ENCODE measurements at regions not wholly inside any gene's neighbourhood (a gene's known extent, or its start where the extent isn't known, plus 50 kb on each side); places are given as distances from the start of the nearest gene placed in this dataset.

DNA sequence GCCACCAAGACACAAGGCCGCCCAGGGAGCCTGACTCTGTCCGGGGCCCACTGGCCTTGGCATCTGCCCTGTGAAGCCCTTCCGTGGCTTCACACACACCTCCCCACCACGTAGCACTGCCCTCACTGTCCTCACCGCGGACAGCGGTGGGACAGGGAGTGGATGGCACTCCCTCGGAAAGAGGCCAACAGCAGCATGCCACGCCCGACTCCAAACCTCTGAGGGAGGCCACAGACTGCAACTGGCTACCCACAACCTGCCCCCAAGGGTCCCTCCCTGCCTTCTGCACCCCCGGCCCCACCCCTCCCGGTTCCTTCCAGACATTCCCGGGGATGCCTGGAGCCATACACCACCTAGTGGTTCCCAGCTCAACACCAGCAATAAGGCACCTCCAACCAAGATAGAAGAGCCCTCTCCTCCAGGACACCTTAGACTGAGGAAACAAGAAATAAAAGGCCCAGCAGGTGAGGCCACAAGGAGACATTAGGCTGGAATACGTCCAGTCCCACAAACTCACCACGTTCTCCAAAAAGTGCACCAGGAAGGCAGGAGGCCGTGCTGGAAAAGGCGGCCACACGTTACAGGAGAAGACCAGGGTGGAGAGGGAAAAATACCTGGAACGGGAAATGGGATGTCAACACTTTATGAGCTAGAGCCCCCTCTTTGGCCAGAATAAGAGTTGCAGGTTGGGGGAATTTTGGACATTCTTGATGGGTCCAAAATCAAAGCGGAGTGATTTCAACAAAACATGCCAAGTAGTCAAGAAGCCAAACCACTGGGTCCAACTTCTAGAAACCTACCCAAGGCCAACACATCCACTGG, 310.0 kb downstream of the SOX9 start:
- no peak for DNase-seq

GRCh38 chr17:72432143-72432621, 311.4 kb downstream of the SOX9 start:
- DNase-seq = no peak

- no peak for DNase-seq
These were observed 312.1 kb downstream of the SOX9 start for GRCh38 chr17:72432881-72433280.

DNA sequence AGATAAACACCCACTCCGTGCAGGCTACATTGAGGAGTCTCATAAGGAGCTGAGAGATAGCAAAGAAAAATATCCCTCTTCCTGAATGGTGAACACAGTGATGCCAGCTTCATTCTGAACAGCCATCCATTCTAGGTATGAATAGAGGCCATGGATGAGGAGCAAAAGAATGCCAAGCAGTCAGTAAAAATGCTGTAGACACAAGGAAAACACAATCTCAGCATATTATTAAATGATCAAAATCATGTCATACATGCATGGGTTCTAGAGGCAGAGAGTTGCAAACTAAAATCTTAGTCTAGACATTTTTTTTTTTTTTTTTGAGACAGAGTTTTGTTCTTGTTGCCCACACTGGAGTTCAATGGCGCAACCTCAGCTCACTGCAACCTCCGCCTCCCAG, 313.0 kb downstream of the SOX9 start:
- DNase-seq = no peak

GRCh38 chr17:72434581-72434980, 313.8 kb downstream of the SOX9 start:
- no peak for DNase-seq

DNA sequence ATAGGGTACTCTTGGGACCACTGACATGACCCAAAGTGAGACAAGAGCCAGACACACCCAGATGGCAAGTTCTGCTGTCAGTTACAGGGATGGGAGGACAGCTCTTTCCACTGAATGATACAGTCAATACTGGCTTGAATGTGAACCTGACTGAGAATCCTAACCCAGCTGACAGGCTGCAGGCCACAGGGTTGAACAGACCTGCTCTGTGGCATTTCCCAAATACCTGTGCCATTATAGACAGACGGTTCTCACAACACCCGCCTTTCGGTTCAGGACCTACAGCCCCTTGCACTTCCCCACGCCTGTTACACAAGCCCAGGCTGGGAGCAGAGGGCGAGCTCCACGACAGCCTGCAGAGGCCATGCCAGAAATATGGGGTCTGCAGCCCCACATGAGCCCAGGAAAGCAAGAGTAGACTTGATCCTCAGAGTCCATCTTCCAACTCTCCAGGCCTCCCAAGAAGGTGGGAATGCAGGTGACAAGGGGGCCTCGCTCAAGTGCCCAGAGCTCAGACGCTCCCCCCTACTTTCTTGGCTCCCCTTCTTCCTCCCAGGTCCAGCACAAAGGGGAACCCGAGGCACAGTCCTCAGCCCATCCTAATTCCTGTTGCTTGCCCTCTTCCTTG, 314.3 kb downstream of the SOX9 start:
- DNase-seq = no peak

GRCh38 chr17:72438783-72439182, 318.0 kb downstream of the SOX9 start:
- no peak for DNase-seq

GRCh38 chr17:72439893-72440502, 319.2 kb downstream of the SOX9 start:
- no peak for DNase-seq

DNA sequence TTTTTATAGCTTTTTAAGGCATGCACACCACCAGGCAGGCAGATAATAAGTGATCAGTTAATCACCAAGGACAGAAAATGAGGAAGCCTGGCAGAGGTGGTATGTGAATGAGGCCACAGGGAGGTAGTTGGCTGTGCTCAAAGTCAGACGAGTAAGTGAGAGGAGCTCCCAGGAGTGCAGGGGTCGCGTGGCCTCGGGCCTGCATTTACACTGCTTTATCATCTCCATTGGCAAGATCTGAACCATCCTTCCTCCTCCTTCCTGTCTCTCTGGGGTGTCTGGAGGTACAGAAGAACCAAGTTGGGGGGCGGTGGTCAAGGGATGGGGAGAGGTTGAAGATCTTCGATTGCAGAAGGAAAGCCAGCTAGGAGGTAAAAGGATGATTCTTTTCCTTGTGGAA, 320.1 kb downstream of the SOX9 start:
- DNase-seq = no peak

DNA sequence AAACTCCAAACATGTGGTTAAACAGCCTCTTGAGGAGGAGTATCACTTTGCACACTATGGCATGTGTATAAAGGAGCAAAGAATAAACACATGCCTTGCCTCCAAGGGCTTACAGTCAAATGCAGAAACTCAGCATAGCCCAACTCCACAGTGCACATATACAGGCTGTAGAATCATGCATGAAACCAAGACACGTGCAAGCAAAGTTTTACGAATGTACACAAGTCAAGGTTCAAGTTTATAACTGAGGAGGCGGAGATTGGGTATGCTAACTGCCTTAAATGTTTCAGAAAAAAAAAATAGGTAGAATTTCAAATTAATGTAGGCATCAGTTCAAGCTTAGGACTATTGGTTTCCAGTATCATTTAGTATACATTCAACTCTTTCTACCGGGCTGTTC, 321.1 kb downstream of the SOX9 start:
- no peak for DNase-seq

DNA sequence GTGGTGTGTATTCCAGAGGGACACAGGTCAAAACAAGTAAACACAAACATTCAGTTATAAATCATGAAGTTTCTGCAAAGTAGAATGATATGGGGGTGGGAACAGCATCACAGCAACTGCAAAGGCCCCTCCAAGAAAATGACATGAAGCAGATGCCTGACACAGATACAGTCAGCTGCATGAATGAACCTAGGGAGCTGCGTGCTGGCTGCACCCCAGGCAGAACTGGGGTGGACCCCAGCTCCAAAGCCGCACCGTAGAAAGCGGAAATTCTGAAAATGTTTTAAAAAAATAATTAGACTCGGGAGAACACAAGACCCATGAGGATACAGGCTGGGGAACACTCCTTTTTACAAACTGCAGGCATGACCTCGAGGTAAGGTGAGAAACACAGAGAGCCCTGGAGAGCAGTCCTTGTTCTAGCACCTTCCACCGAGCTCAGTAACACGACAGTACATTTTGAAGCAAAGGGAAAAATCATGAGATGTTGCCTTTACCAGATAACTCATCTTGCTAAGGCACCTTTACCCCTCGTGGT, 323.8 kb downstream of the SOX9 start:
- DNase-seq = no peak

- no peak for DNase-seq
These were observed 324.5 kb downstream of the SOX9 start for GRCh38 chr17:72445055-72445991.

- DNase-seq = no peak
These were observed 325.3 kb downstream of the SOX9 start for GRCh38 chr17:72446118-72446517.

DNA sequence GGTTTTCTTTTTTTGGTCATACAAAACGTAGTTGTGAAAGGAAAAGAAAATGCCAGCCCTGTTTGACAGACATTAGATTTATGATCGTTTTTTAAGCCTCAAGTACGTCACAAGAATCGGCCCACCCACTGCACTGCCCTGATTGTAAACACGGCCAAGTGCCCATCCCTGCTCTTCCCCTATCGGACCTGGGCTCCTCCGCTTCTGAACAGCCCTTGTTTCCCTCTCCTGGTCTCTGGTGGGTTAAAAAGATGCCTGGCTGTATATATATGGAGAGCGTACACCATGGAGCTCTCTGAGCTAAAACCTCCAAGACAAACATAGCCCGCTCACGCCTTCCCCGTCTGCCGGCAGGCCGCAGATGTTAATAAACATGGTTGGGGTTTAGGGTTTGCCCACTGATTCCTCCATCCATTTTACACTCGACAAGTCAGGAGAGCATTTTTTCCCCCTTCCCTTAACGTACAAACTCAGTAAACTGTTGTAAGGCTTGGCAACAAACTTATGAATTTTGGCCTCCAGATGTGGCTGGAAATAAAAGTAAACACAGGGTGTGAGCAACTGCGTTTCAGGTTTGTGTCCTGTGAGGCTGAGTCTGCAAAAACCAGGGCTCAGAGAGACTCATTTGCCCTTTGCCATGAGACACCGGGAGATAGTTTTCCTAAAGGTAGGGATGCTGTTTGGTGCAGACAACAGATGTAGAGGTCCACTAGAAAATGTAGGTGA, 325.9 kb downstream of the SOX9 start:
- DNase-seq = no peak

DNA sequence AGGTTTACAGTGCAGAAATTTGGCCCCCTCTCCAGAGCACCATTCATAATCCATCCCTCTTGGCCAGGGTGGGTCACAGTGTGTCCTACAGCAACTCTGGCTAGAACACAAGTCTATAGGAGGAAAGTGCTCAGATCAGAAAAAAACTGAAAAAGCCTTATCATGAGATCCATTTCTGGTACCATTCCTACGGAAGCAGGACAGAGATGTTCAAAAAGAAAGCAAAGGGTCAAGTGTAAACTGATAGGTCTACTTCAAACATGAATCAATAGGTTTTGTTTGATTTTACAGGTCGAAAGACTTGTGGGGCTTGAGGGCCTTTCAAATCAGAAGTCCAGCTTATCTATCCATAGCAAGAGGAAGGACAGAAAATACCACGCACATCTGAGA, 326.4 kb downstream of the SOX9 start:
- no peak for DNase-seq

- DNase-seq = no peak
These were observed 327.2 kb downstream of the SOX9 start for GRCh38 chr17:72448019-72448418.

- no peak for DNase-seq
These were observed 331.7 kb downstream of the SOX9 start for GRCh38 chr17:72452286-72453173.

DNA sequence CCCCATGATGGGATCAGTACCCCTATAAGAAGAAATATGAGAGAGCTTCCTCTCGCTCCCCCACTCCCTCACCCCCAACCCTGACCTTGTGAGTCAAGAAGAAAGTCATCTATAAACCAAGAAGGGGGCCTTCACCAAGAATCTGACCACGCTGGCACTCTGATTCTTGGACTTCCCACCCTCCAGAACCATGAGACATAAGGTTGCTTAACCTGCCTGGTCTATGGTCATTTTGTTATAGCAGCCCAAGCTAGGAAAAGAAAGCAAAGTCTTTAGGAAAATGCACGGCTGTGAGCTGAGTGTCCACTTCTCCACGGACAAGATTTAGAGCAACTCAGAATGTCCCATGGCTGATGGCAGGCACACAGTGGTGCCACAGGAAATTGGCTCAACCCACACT, 333.5 kb downstream of the SOX9 start:
- no peak for DNase-seq

DNA sequence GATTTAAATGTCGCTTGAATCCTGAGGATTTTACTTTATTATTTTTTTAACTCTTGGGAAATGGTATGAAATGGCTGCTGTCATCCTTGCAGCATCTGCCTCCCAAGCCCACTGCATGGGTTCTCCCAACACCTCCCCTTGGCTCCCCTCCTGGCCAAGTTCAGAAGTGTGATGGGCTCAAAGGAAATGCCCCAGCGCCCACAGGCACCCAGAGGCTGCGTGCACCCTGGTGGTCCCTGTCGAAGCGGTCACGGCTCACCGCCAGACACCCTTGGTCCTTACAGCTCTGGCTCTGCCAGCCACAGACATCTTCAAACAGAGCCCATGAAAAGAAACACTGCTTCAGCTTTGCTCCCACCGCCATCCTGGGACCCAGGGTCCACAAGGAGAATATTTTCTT, 334.7 kb downstream of the SOX9 start:
- no peak for DNase-seq

DNA sequence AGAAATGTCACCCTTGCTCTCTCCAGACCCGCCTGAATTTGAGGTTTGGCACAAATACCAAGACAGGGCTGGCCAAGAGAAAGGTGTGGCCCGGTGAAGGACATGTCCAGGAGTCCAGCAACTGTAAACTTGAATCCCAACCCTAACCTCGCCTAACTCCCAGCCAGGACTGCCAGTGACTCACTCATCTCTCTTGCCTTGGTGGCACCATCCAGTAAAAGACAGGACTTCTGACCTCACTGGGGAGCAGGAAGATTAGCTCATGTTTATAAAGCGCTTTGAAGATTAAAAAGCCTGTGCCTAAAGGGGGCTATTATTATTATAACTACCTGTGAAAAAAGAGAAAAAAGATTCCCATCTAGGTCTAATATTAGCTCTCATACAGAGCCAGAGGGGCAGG, 335.3 kb downstream of the SOX9 start:
- DNase-seq = peak; percentile 13

DNA sequence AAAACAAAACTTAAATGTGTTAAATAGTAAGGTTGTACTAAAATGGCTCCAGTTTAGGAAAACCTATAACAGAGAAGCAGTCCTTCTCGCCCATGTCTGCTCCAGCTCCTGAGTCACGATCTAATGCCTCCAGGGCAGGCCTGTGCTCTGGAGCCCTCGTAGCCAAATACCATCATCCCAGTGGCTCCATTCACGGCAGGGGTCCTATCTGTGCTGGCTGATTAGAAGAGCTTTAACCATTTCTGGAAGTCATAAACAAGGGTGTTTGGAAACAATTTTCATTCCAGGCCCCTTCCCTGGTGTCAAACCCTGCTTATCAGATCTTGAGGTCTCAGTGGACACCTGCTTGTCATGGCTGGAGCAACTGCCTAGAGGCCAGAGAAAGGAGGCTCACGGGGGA, 336.9 kb downstream of the SOX9 start:
- DNase-seq = no peak

All from fibroblast of skin of right quadriceps (primary cell).